Stimulated activated CD8-positive, alpha-beta memory T cell treated with anti-CD3 and anti-CD28 coated beads, Interleukin-7, amount 100 ng/mL, for 24 hours (primary cell): ENCODE measurements at regions not wholly inside any gene's neighbourhood (a gene's known extent, or its start where the extent isn't known, plus 50 kb on each side); places are given as distances from the start of the nearest gene placed in this dataset.

Source experiments
- DNase-seq: peaks from one replicate; pipeline ENCODE4 v3.0.0-alpha.2; 2020; ENCODE audit warnings: low read depth

GRCh38 chr2:226680719-226681118 is 118.9 kb downstream of the IRS1 start:
- no peak for DNase-seq

DNA sequence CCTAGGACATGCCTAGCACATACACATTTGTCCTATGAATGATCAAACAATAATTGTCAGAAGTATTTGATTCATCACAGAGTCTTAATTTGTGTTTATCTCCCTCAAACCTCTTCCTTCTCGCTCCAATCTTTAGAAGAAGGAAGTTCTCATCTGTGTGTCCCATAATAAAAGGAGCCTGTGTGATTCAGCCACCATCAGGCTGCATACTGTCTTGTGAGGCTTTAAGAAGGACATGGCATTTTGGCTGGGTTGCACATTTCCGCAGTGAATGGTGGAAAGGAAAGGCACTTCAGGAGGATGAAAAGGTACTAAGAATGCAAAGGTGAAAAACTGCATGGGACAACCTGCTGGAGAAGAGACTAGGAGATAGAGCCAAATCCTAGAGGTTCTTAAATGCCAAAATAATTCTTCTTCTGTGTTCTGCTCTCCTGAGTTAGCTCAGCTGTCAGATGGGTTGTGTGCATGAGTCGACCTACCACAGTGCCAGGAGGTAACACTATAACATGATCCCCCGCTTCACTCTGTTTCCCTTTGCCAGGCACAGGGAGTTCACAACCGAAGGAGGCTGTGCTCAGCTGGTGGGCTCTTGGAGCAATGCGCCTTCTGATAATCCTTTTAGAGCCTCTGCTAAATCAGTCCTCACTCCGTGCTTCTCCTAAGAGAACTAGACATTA is 120.1 kb downstream of the IRS1 start:
- no peak for DNase-seq

DNA sequence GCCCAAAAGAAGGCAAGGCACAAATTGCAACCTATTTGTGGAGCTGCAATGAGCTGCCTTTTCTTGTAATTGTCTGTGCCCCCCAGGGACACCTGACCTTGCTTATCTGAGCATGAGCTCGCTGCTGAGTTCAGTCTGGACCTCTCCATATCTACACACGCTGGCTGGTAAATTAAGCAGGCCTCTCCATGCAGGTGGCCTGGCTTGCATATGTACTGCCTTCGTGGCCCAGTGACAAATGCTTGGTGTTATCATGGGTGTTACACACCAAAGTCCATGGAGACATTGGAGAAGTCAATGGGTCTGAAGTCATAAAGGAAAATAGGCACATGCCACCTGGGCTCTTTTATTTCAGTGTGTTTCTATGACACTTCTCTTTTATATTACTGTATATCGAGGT is 121.2 kb downstream of the IRS1 start:
- no peak for DNase-seq

GRCh38 chr2:226677080-226677479 is 122.5 kb downstream of the IRS1 start:
- no peak for DNase-seq

DNA sequence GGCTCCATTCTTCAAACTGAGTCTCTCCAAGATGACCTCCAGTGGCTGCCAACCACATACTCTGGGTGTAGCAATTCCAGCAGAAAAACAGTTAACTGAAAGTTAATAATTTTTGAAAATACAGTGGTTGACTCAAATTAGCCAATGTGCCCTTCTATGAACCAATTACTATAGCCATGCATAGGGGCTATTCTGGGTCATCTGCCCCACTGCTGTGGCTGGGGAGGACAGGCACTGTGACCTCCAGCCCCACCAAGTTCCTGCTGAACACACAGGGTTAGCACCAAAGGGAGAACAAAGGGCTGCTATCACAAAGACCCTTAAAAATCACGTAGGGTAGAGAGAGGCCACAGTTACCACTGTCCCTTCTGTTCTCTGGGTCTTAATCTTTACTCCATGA is 123.0 kb downstream of the IRS1 start:
- DNase-seq = no peak

- no peak for DNase-seq
Measured at GRCh38 chr2:226674123-226674522, 125.5 kb downstream of the IRS1 start.

GRCh38 chr2:226673314-226673723 is 126.3 kb downstream of the IRS1 start:
- no peak for DNase-seq

GRCh38 chr2:226671141-226671676 is 128.4 kb downstream of the IRS1 start:
- DNase-seq = no peak

- DNase-seq = no peak
Measured at GRCh38 chr2:226669905-226670304, 129.7 kb downstream of the IRS1 start.

GRCh38 chr2:226669249-226669648 is 130.4 kb downstream of the IRS1 start:
- no peak for DNase-seq

DNA sequence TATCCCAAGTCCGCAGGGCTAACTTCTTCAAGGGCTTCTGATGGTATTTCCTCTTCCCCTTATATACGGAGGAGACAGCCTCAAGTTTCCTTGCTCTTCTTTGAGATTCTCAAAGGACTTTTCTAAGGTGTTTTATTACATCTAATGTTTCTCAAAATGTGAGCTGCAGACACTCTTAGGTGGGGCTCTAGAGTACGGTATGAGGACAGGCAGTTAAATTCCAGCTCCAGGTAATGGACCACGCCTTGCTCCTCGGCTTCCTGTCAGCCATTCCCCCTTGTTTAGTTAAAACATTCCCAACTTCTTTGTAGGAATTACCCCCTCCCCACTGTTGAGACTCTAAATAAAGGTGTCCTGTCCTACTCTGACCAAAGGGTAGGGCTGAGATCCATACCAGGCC is 131.9 kb downstream of the IRS1 start:
- no peak for DNase-seq

- DNase-seq = no peak
Measured at GRCh38 chr2:226665306-226665831, 134.3 kb downstream of the IRS1 start.

DNA sequence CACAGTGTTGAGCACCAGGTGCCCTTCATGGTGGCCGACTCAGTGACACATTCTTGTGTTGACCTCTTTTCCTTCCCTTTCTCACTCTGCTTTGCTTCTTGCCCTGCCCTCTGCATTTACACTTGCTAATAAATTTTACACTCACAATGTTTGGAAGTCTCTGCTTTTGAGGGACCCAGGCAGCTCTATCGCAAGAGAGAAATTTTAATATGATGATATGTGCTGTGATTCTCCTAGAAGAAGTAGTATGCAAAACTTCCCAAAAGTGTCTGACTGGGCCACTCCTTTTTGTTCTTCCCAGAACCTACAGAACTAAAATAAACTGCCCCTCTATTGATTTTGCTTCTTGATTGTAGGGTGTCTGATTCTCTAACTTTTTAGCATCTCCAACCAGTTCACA is 135.0 kb downstream of the IRS1 start:
- DNase-seq = no peak

DNA sequence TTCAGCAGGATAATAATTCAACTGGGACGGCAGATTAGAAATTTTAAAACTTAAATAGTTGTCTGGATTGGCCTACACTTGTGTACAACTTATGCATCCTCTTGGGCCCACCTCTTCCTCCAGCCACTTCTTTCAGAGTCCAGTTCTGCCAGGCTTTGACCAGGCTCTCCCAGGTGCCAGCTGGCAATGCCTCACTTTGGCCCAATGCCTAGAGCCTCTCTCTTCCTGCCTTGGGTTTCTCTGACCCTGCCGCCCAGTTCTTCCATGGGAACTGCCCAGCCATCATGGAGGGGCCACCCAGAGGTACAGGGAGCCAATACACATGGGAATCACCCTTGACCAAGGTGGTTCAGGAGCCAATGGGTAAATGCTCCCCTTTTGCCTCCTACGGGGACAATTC is 135.5 kb downstream of the IRS1 start:
- no peak for DNase-seq

DNA sequence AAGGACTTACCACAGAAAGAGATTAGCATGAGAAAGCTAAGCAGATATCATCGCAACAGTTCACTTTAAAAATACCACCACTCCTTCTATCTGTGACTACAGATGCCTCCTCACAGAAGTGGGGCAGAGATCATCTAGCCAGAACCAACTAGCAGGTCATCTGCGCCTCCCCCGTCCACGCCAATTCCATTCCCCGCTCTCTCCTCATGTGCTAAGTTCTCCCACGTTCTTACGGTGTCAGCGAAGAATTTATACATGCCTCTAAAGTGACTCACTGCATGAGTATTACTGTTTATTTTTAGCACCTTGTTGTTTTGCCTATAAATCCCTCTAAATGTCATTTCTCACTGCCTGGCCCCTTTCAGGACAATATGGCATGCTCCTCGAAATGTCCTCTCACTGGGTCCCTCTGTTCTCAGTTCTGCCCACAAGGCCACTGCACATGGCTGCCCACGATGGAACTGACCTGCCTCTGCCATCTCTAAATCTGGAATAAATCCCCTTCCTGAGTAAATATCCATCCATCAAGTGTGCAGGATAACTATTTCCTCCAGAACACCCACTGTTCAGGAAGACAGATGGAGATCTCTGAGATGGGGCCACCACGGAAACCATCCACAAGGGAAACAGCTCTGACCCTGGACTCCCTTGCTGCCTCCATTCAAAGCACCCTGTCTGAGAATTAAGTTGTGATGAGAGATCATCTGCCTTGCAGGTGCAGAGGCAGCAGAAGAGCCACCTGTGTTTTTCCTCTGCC is 137.7 kb downstream of the IRS1 start:
- DNase-seq = no peak

DNA sequence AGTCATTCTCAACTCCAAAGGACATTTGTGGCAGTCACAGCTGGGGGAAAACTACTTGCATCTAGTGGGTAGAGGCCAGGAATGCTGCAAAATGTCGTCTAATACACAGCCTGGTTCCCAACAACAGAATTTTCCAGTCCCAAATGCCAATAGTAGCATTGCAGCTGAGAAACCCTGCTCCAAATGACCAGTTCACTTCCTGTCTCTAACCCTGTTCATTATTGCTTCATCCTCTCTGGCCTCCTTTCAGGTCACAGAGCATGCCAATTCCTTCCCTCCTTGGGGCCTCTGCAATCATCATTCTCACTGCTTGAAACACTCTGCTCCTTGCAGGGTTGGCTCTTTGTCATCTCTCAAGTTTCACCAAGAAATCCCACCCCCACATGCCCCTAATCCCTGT is 139.1 kb downstream of the IRS1 start:
- DNase-seq = no peak

GRCh38 chr2:226660124-226660523 is 139.5 kb downstream of the IRS1 start:
- no peak for DNase-seq

DNA sequence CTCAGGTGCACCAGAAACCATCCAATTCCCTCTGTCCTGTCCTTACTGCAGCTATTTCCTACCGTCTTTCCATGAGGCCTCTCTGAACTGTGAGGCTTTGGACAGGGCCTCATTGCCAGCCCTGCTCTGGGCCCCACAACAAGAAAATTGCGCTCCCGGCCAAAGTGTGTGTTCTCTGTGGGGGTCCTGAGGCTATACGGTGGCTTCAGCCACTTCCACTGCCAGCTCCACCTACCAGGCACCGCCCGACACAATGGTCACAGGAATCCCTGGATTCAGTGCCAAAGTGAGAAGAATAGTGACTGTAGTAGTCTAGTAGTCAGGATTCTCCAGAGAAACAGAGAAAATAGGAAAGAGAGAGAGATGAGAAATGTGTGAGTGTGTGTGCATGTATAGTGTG is 140.2 kb downstream of the IRS1 start:
- no peak for DNase-seq

DNA sequence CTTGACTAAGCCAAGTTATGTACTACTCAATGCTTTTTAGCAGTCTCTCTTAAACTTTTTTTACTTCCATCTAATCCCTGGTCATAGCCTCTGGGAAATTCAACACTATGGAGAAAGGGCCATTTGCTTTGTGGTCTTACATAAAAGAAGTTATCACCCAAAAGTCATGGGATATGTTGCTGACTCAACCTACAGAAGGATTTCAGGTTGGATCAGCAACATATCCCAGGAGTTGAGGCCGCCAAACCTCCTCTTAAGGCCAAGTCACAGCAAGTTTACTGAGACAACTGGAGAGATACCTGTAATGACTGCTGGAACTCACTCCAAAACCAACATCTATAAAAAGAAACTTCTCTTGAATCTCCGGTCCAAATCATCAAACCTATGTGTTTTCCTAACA is 141.1 kb downstream of the IRS1 start:
- no peak for DNase-seq

DNA sequence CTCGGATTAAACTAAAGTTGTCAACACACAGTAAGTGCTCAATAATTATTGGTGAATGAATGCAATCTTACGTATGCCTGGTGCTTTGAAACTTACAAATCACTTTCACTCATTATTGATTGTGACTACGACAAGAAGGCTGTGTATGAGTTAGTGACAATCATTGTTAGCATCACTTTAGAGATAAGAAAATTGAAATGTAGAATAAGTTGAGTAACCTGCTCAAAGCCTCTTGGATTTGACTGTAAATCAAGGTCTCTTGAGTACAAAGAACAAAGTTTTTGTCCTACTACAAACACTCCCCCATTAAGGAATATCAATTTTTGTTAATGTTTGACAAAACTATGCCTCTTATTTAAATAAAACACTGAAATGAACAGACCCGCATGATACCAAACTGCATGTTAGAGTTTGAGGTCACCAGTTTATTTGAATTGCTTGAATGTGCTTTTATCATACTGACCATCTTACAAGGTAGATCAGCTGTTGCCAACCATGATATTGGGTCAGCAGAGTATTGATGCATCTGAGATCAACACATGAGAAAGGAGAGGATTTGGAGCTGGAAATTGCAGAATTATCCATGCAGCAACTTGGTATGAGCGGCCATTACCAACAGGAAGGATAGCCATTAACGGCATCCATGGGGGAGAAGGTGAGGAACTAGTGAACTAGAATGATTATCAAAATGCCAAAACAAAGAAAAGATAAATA is 142.1 kb downstream of the IRS1 start:
- no peak for DNase-seq

GRCh38 chr2:226656367-226656766 is 143.3 kb downstream of the IRS1 start:
- no peak for DNase-seq

GRCh38 chr2:226655871-226656270 is 143.7 kb downstream of the IRS1 start:
- DNase-seq = no peak
